ENCODE measurements at regions not wholly inside any gene's neighbourhood (a gene's known extent, or its start where the extent isn't known, plus 50 kb on each side); places are given as distances from the start of the nearest gene placed in this dataset.

DNA sequence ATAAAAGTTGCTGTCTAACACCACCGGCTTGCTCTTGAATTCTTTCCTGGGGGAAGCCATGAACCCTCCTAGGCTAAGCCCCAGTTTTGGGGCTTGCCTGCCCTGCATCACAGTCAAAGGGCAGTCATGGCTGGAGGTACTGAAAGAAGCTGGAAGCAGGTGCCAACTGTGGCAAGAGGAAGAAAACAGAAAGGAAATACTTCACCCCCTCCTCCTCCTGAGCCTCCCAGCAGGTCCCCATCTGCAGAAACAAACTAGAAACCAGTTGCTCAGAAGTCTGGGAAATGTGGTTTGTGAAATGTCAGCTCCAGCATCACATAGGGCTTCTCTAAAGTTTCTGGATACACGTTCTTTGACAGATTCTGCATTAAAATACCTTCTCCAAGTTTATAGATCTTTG lies 150.0 kb upstream of the PSMD7 start:
- ATAC-seq (no peak), FAIRE-seq (no peak), DNase-seq (no peak)
- TF ChIP-seq, protein P1, sequence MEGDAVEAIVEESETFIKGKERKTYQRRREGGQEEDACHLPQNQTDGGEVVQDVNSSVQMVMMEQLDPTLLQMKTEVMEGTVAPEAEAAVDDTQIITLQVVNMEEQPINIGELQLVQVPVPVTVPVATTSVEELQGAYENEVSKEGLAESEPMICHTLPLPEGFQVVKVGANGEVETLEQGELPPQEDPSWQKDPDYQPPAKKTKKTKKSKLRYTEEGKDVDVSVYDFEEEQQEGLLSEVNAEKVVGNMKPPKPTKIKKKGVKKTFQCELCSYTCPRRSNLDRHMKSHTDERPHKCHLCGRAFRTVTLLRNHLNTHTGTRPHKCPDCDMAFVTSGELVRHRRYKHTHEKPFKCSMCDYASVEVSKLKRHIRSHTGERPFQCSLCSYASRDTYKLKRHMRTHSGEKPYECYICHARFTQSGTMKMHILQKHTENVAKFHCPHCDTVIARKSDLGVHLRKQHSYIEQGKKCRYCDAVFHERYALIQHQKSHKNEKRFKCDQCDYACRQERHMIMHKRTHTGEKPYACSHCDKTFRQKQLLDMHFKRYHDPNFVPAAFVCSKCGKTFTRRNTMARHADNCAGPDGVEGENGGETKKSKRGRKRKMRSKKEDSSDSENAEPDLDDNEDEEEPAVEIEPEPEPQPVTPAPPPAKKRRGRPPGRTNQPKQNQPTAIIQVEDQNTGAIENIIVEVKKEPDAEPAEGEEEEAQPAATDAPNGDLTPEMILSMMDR (IDR thresholded peaks at IDR 0.05): no peak
- no peak overlapping the region for H3K4me3 ChIP-seq
- no peak overlapping the region for H3K27ac ChIP-seq
- H3K4me1 ChIP-seq: no peaks in the 10 kb centered on the region
- H3K36me3 ChIP-seq: no peaks in the 10 kb centered on the region
- intact Hi-C loops (cut with DNase I): no loop called here
- peaks cover 0 to 6% (median 0%) of the 10 kb centered on the region in 4 donors for H3K9me3 ChIP-seq
- no peaks in the 10 kb centered on the region for H3K27me3 ChIP-seq
- WGBS, 2 donors: 77 to 91% methylated on average over 2 of the region's 2 CpGs

DNA sequence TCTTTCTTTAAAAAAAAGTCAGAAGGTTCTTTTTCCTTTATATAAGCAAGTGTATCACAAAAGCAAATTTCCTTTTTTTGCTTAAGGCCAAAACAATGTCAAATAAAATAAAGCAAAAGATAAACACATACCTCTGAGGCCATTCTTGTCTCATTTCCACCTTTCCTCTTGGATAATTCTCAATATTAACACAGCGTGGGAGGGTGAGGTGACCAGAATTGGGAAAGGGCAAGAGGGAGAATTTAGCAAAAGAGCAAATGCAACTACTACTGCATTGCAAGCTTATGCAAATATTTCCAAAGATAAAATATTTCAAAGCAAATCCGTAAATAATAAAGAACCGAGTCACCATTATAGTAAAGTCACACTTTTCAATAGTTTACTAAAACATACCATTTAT lies 153.4 kb upstream of the PSMD7 start:
- no peaks in the 10 kb centered on the region for H3K36me3 ChIP-seq
- H3K27me3 ChIP-seq: no peaks in the 10 kb centered on the region
- whole genome bisulfite sequencing, 2 donors: 39 to 52% methylated on average over 3 of the region's 3 CpGs
- no peak overlapping the region for H3K4me3 ChIP-seq
- FAIRE-seq: no peak
- H3K4me1 ChIP-seq: no peaks in the 10 kb centered on the region
- TF ChIP-seq, protein P1 (IDR thresholded peaks at IDR 0.05): no peak
- no peak for ATAC-seq
- DNase-seq: no peak
- no peak overlapping the region for H3K27ac ChIP-seq
- intact Hi-C loops (cut with DNase I): no loop called here
- H3K9me3 ChIP-seq: no peaks in the 10 kb centered on the region

DNA sequence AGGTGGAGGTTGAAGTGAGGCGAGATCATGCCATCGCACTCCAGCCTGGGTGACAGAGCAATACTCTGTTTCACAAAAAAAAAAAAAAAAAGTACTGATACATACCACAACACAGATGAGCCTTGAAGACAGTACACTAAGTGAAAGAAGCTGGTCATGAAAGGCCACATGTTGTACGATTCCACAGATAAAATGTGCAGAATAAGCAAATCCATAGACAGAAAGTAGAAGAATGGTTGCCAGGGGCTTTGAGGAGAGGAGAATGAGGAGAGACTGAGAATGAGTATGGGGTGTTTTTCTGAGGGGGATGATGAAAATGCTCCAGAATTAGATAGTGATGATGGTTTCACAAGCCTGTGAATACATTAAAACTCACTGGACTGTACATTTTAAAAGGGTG lies 155.6 kb upstream of the PSMD7 start:
- Histone ChIP-seq H3K36me3 (no peaks in the 10 kb centered on the region), H3K27ac (no peak overlapping the region), H3K9me3 (no peaks in the 10 kb centered on the region), H3K4me3 (no peak overlapping the region), H3K27me3 (no peaks in the 10 kb centered on the region), H3K4me1 (no peaks in the 10 kb centered on the region)
- intact Hi-C loops (cut with DNase I): no loop called here
- ATAC-seq (no peak), DNase-seq (no peak), FAIRE-seq (no peak)
- TF ChIP-seq, protein P1 (IDR thresholded peaks at IDR 0.05): no peak
- 79% methylated on average over 3 of the region's 3 CpGs for WGBS, 2 donors

DNA sequence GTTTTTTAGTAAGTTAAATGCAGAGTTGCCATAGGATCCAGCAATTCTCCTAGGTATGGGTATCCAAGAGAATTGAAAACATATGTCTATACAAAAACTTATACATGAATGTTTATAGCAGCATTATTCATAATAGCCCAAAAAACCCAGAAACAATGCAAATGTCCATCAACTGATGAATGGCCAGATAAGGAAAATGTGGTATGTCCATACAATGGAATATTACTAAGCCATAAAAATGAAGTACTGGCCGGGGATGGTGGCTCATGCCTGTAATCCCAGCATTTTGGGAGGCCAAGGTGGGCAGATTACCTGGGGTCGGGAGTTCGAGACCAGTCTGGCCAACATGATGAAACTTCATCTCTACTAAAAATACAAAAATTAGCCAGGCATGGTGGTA lies 156.1 kb upstream of the PSMD7 start:
- Histone ChIP-seq H3K36me3 (no peaks in the 10 kb centered on the region), H3K4me3 (no peak overlapping the region), H3K27me3 (no peaks in the 10 kb centered on the region), H3K27ac (no peak overlapping the region), H3K9me3 (no peaks in the 10 kb centered on the region), H3K4me1 (no peaks in the 10 kb centered on the region)
- FAIRE-seq (no peak), ATAC-seq (no peak), DNase-seq (no peak)
- TF ChIP-seq, protein P1 (IDR thresholded peaks at IDR 0.05): no peak
- intact Hi-C loops (cut with DNase I): no loop called here
- WGBS, 2 donors: 81 to 91% methylated on average over 3 of the region's 3 CpGs

DNA sequence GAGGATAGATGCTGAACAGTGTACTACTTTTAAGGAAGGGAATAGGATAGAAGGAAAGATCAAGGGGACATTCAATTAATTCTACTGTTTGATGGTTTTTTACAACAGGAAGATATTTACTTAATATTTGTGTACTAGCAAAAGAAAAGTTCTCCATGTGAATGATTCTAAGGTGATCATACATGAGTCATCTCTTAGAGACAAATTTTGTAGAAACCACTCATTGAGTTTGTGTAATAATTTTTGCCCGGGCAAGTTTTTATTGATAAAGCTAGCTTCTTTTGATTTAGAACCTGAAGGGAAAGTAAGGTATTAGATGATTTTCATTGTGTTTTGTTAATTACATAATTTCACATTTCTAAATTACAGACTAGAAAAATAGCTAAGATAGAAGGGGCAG lies 172.8 kb upstream of the PSMD7 start:
- 94 to 95% methylated on average over 1 of the region's 1 CpG for WGBS, 2 donors
- TF ChIP-seq, protein P1 (IDR thresholded peaks at IDR 0.05): no peak
- no peaks in the 10 kb centered on the region for H3K9me3 ChIP-seq
- H3K4me3 ChIP-seq: no peak overlapping the region
- ATAC-seq (no peak), DNase-seq (no peak), FAIRE-seq (no peak)
- H3K27ac ChIP-seq: no peak overlapping the region
- no peaks in the 10 kb centered on the region for H3K27me3 ChIP-seq
- H3K36me3 ChIP-seq: no peaks in the 10 kb centered on the region
- intact Hi-C loops (cut with DNase I): no loop called here
- H3K4me1 ChIP-seq: no peaks in the 10 kb centered on the region
